Keratinocyte (primary cell): ENCODE measurements at regions not wholly inside any gene's neighbourhood (a gene's known extent, or its start where the extent isn't known, plus 50 kb on each side); places are given as distances from the start of the nearest gene placed in this dataset.

Experiments used
- DNase-seq: peaks from one replicate; pipeline ENCODE4 v3.0.0-alpha.2; 2011; ENCODE audit warnings: low read depth, missing footprints, low spot score
- FAIRE-seq: peaks from 2 replicates; lab custom pipeline; 2011; peaks lifted over from hg19 to GRCh38; lab: Jason Lieb, UNC
- H2AFZ ChIP-seq: 2 replicates; pipeline ENCODE4 v1.6.0; 2012; ENCODE audit warnings: low read length, control low read depth, inconsistent platforms; ENCODE audit not compliant: control insufficient read depth
- H3K27ac ChIP-seq: 2 replicates; pipeline ENCODE4 v1.5.1; 2011; ENCODE audit warnings: low read length; ENCODE audit not compliant: control insufficient read depth, insufficient read depth
- H3K27me3 ChIP-seq: 3 replicates; pipeline ENCODE4 v1.6.0; 2011; ENCODE audit warnings: low read length; ENCODE audit not compliant: control insufficient read depth, insufficient read depth; ENCODE audit errors: extremely low read depth
- H3K36me3 ChIP-seq, 2 experiments: 2 replicates in 1 of 2; 3 replicates in 1 of 2; pipeline ENCODE4 v1.5.1; 2011; ENCODE audit warnings: low read length in 2 of 2, mild to moderate bottlenecking in 1 of 2; ENCODE audit not compliant: control insufficient read depth in 2 of 2, insufficient read depth in 2 of 2; ENCODE audit errors: extremely low read depth in 1 of 2
- H3K4me1 ChIP-seq: 3 replicates; pipeline ENCODE4 v1.5.1; 2011; ENCODE audit warnings: low read length; ENCODE audit not compliant: control insufficient read depth, insufficient read depth; ENCODE audit errors: extremely low read depth
- H3K4me2 ChIP-seq: 3 replicates; pipeline ENCODE4 v1.6.0; 2011; ENCODE audit warnings: low read depth, low read length; ENCODE audit not compliant: control insufficient read depth, insufficient read depth; ENCODE audit errors: extremely low read depth
- H3K4me3 ChIP-seq, 3 experiments: fragments of 200-600 bp in 1 of 3; sonication (generic) in 1 of 3; 2 replicates in 2 of 3; 3 replicates in 1 of 3; pipeline ENCODE4 v1.5.1; 2011 to 2016; ENCODE audit warnings: low read length in 3 of 3, mild to moderate bottlenecking in 3 of 3, control low read depth in 2 of 3, inconsistent platforms in 1 of 3, low read depth in 1 of 3, mixed read lengths in 1 of 3, mixed run types in 1 of 3, moderate library complexity in 1 of 3; ENCODE audit not compliant: control insufficient read depth in 2 of 3, insufficient read depth in 2 of 3; ENCODE audit errors: extremely low read depth in 1 of 3
- H3K79me2 ChIP-seq: 2 replicates; pipeline ENCODE4 v1.6.0; 2012; ENCODE audit warnings: low read length; ENCODE audit not compliant: control insufficient read depth, insufficient read depth
- H3K9ac ChIP-seq: 3 replicates; pipeline ENCODE4 v1.6.0; 2011; ENCODE audit warnings: low read length; ENCODE audit not compliant: control insufficient read depth, insufficient read depth; ENCODE audit errors: extremely low read depth
- H3K9me1 ChIP-seq: 3 replicates; pipeline ENCODE4 v1.6.0; 2011; ENCODE audit warnings: low read length; ENCODE audit not compliant: control insufficient read depth, insufficient read depth; ENCODE audit errors: extremely low read depth
- H3K9me3 ChIP-seq: 2 replicates; pipeline ENCODE4 v1.5.1; 2012; ENCODE audit warnings: low read depth, low read length; ENCODE audit not compliant: control insufficient read depth
- H4K20me1 ChIP-seq: 3 replicates; pipeline ENCODE4 v1.6.0; 2011; ENCODE audit warnings: low read length; ENCODE audit not compliant: control insufficient read depth, insufficient read depth; ENCODE audit errors: extremely low read depth
- CTCF ChIP-seq, 3 experiments: IDR thresholded peaks in 1 of 3; conservative IDR thresholded peaks in 1 of 3; optimal IDR thresholded peaks in 1 of 3; 2 replicates in 2 of 3; 3 replicates in 1 of 3; pipeline versions ENCODE3 to v1.5.1; 2011; ENCODE audit warnings: low read length in 3 of 3, mild to moderate bottlenecking in 3 of 3, moderate library complexity in 2 of 3, control low read depth in 1 of 3, inconsistent platforms in 1 of 3; ENCODE audit not compliant: insufficient read depth in 2 of 3; ENCODE audit errors: extremely low read depth in 1 of 3
- EZH2 ChIP-seq: IDR thresholded peaks from one replicate; pipeline ENCODE4 v1.6.1; 2012; ENCODE audit warnings: inconsistent platforms, mild to moderate bottlenecking, low read length, moderate library complexity
- dilution Hi-C: fragments of 300-500 bp; cut with MboI; formaldehyde crosslinking; loops from one replicate; pipeline ENCODE4 v1.7.0; 2020; ENCODE audit warnings: low sequenced_read_pairs; ENCODE audit not compliant: extremely low pct_ligation_motif_present

GRCh38 chr1:87913361-87913760 is 584.7 kb downstream of the LMO4 start:
- no peak for FAIRE-seq

GRCh38 chr1:87914396-87914795 is 585.7 kb downstream of the LMO4 start:
- no peaks in the 10 kb centered on the region for H4K20me1 ChIP-seq
- FAIRE-seq (no peak), DNase-seq (no peak)
- H3K9me1 ChIP-seq, result no peaks in the 10 kb centered on the region
- no peaks in the 10 kb centered on the region for H3K27me3 ChIP-seq
- no peaks in the 10 kb centered on the region for H3K9me3 ChIP-seq
- no peak overlapping the region for H3K4me2 ChIP-seq
- dilution Hi-C loops, result no loop called here
- no peaks in the 10 kb centered on the region for H3K79me2 ChIP-seq
- no peaks in the 10 kb centered on the region for H3K4me1 ChIP-seq
- no peak overlapping the region for H2AFZ ChIP-seq
- H3K9ac ChIP-seq, result no peak overlapping the region
- no peak overlapping the region for H3K27ac ChIP-seq
- no peaks in the 10 kb centered on the region for H3K36me3 ChIP-seq
- TF ChIP-seq CTCF (optimal IDR thresholded peaks at IDR 0.05 in 1 of 3, IDR thresholded peaks at IDR 0.05 in 1 of 3, conservative IDR thresholded peaks at IDR 0.05 in 1 of 3; ENCODE audit: extremely low read depth in 1 of 3, insufficient read depth in 2 of 3, low read length in 3 of 3) (no peak), EZH2 (no peak)
- no peak overlapping the region for H3K4me3 ChIP-seq

More at GRCh38 chr1:87913361-87913760, 584.7 kb downstream of the LMO4 start:
- Histone ChIP-seq H3K36me3 (no peaks in the 10 kb centered on the region), H4K20me1 (no peaks in the 10 kb centered on the region), H3K4me3 (no peak overlapping the region), H2AFZ (no peak overlapping the region), H3K4me1 (no peaks in the 10 kb centered on the region), H3K9me1 (no peaks in the 10 kb centered on the region), H3K9ac (no peak overlapping the region), H3K9me3 (no peaks in the 10 kb centered on the region), H3K79me2 (no peaks in the 10 kb centered on the region), H3K4me2 (no peak overlapping the region), H3K27ac (no peak overlapping the region), H3K27me3 (no peaks in the 10 kb centered on the region)
- no peak for DNase-seq
- dilution Hi-C loops, result no loop called here
- TF ChIP-seq EZH2, result no peak
- TF ChIP-seq CTCF (optimal IDR thresholded peaks at IDR 0.05 in 1 of 3, IDR thresholded peaks at IDR 0.05 in 1 of 3, conservative IDR thresholded peaks at IDR 0.05 in 1 of 3; ENCODE audit: extremely low read depth in 1 of 3, insufficient read depth in 2 of 3, low read length in 3 of 3), result no peak
